OCI-LY7 (cell line): ENCODE measurements at regions not wholly inside any gene's neighbourhood (a gene's known extent, or its start where the extent isn't known, plus 50 kb on each side); places are given as distances from the start of the nearest gene placed in this dataset.

Source experiments
- EZH2phosphoT487 ChIP-seq: fragments of 200-600 bp; sonication (generic); IDR thresholded peaks from 2 replicates; pipeline ENCODE4 v1.6.1; 2018; ENCODE audit warnings: low read depth, borderline replicate concordance, mild to moderate bottlenecking, mixed run types, antibody characterized with exemption, low read length, moderate library complexity, mixed read lengths
- TF ChIP-seq, protein P1 (sequence below): fragments of 200-600 bp; sonication (generic); conservative IDR thresholded peaks from 2 replicates; pipeline ENCODE4 v1.5.1; 2014; ENCODE audit warnings: mild to moderate bottlenecking, antibody characterized with exemption, low read length, moderate library complexity, mixed read lengths

- TF ChIP-seq, protein P1, sequence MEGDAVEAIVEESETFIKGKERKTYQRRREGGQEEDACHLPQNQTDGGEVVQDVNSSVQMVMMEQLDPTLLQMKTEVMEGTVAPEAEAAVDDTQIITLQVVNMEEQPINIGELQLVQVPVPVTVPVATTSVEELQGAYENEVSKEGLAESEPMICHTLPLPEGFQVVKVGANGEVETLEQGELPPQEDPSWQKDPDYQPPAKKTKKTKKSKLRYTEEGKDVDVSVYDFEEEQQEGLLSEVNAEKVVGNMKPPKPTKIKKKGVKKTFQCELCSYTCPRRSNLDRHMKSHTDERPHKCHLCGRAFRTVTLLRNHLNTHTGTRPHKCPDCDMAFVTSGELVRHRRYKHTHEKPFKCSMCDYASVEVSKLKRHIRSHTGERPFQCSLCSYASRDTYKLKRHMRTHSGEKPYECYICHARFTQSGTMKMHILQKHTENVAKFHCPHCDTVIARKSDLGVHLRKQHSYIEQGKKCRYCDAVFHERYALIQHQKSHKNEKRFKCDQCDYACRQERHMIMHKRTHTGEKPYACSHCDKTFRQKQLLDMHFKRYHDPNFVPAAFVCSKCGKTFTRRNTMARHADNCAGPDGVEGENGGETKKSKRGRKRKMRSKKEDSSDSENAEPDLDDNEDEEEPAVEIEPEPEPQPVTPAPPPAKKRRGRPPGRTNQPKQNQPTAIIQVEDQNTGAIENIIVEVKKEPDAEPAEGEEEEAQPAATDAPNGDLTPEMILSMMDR = no peak
- TF ChIP-seq EZH2phosphoT487 = no peak
Measured at GRCh38 chr13:58574791-58575190, 943.2 kb downstream of the PCDH17 start.
